Ureter (tissue), 1 donor: ENCODE measurements at regions not wholly inside any gene's neighbourhood (a gene's known extent, or its start where the extent isn't known, plus 50 kb on each side); places are given as distances from the start of the nearest gene placed in this dataset.
"Not testable (repeated sequence)": the region's sequence is repeated elsewhere in the genome, so short reads cannot be mapped to it uniquely, and the experiment has no call there.

Experiments
- DNase-seq: peaks from one replicate; pipeline ENCODE4 v3.0.0-alpha.2; 2020; ENCODE audit warnings: low spot score
- donor health status: DM: yes; HTN: yes; CAD: no.

- no peak for DNase-seq
These were observed 462.6 kb upstream of the TMEFF2 start for GRCh38 chr2:192657362-192657761.

GRCh38 chr2:192655916-192656315 lies 461.2 kb upstream of the TMEFF2 start:
- no peak for DNase-seq

- no peak for DNase-seq
These were observed 451.3 kb upstream of the TMEFF2 start for GRCh38 chr2:192645811-192646598.

- DNase-seq, result no peak
These were observed 439.8 kb upstream of the TMEFF2 start for GRCh38 chr2:192634557-192634956.

- no peak for DNase-seq
These were observed 433.3 kb upstream of the TMEFF2 start for GRCh38 chr2:192628017-192628416.

GRCh38 chr2:192615105-192615504 lies 420.4 kb upstream of the TMEFF2 start:
- DNase-seq, result no peak

GRCh38 chr2:192604295-192604694 lies 409.6 kb upstream of the TMEFF2 start:
- DNase-seq, result no peak

GRCh38 chr2:192598649-192599048 lies 403.9 kb upstream of the TMEFF2 start:
- not testable (repeated sequence) for DNase-seq

GRCh38 chr2:192593561-192593960 lies 398.8 kb upstream of the TMEFF2 start:
- no peak for DNase-seq

GRCh38 chr2:192591617-192592016 lies 396.9 kb upstream of the TMEFF2 start:
- DNase-seq, result no peak

- DNase-seq, result no peak
These were observed 390.7 kb upstream of the TMEFF2 start for GRCh38 chr2:192585418-192585817.

- no peak for DNase-seq
These were observed 390.2 kb upstream of the TMEFF2 start for GRCh38 chr2:192584976-192585375.

GRCh38 chr2:192579965-192580700 lies 385.4 kb upstream of the TMEFF2 start:
- DNase-seq, result no peak

- no peak for DNase-seq
These were observed 384.0 kb upstream of the TMEFF2 start for GRCh38 chr2:192578780-192579179.

GRCh38 chr2:192577706-192578105 lies 383.0 kb upstream of the TMEFF2 start:
- no peak for DNase-seq

GRCh38 chr2:192574552-192574951 lies 379.8 kb upstream of the TMEFF2 start:
- no peak for DNase-seq

- DNase-seq, result no peak
These were observed 376.9 kb upstream of the TMEFF2 start for GRCh38 chr2:192571636-192572035.

GRCh38 chr2:192570788-192571187 lies 376.1 kb upstream of the TMEFF2 start:
- no peak for DNase-seq

- DNase-seq, result no peak
These were observed 372.1 kb upstream of the TMEFF2 start for GRCh38 chr2:192566863-192567262.

GRCh38 chr2:192560326-192560725 lies 365.6 kb upstream of the TMEFF2 start:
- DNase-seq, result no peak

- no peak for DNase-seq
These were observed 364.9 kb upstream of the TMEFF2 start for GRCh38 chr2:192559587-192559986.

- DNase-seq, result no peak
These were observed 363.9 kb upstream of the TMEFF2 start for GRCh38 chr2:192558637-192559036.

- no peak for DNase-seq
These were observed 361.0 kb upstream of the TMEFF2 start for GRCh38 chr2:192555740-192556139.
